ENCODE measurements at regions not wholly inside any gene's neighbourhood (a gene's known extent, or its start where the extent isn't known, plus 50 kb on each side); places are given as distances from the start of the nearest gene placed in this dataset.

GRCh38 chr3:189572249-189572648 is 58.9 kb upstream of the TP63 start:
- TF ChIP-seq CBX8 (IDR thresholded peaks at IDR 0.05; ENCODE audit: borderline replicate concordance, extremely low read depth, low read depth, low read length, poor library complexity, severe bottlenecking) = no peak
- TF ChIP-seq CTCF (IDR thresholded peaks at IDR 0.05 in 2 of 3, conservative IDR thresholded peaks at IDR 0.05 in 1 of 3; ENCODE audit: insufficient read depth in 2 of 3, low read depth in 1 of 3, low read length in 3 of 3) = no peak
- TF ChIP-seq, protein P1, sequence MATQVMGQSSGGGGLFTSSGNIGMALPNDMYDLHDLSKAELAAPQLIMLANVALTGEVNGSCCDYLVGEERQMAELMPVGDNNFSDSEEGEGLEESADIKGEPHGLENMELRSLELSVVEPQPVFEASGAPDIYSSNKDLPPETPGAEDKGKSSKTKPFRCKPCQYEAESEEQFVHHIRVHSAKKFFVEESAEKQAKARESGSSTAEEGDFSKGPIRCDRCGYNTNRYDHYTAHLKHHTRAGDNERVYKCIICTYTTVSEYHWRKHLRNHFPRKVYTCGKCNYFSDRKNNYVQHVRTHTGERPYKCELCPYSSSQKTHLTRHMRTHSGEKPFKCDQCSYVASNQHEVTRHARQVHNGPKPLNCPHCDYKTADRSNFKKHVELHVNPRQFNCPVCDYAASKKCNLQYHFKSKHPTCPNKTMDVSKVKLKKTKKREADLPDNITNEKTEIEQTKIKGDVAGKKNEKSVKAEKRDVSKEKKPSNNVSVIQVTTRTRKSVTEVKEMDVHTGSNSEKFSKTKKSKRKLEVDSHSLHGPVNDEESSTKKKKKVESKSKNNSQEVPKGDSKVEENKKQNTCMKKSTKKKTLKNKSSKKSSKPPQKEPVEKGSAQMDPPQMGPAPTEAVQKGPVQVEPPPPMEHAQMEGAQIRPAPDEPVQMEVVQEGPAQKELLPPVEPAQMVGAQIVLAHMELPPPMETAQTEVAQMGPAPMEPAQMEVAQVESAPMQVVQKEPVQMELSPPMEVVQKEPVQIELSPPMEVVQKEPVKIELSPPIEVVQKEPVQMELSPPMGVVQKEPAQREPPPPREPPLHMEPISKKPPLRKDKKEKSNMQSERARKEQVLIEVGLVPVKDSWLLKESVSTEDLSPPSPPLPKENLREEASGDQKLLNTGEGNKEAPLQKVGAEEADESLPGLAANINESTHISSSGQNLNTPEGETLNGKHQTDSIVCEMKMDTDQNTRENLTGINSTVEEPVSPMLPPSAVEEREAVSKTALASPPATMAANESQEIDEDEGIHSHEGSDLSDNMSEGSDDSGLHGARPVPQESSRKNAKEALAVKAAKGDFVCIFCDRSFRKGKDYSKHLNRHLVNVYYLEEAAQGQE (IDR thresholded peaks at IDR 0.05; ENCODE audit: borderline replicate concordance) = no peak
- TF ChIP-seq, protein P1 (CRISPR knock-in tag; IDR thresholded peaks at IDR 0.05; ENCODE audit: low read depth) = no peak
- TF ChIP-seq PHF20 (IDR thresholded peaks at IDR 0.05; ENCODE audit: partially characterized antibody) = no peak
- no peak for TF ChIP-seq EZH2 (IDR thresholded peaks at IDR 0.05; ENCODE audit: borderline replicate concordance, low read depth, low read length)
- TF ChIP-seq SREBF2 (CRISPR knock-in tag; IDR thresholded peaks at IDR 0.05) = no peak
- no peak for TF ChIP-seq ZSCAN29 (IDR thresholded peaks at IDR 0.05)
- TF ChIP-seq RBM22 (IDR thresholded peaks at IDR 0.05; ENCODE audit: low read depth, low read length, poor library complexity, severe bottlenecking) = no peak
- no peak for TF ChIP-seq CHD4 (IDR thresholded peaks at IDR 0.05; ENCODE audit: insufficient read depth, insufficient replicate concordance, low read depth, low read length, poor library complexity, severe bottlenecking)
- TF ChIP-seq ZBED1 (IDR thresholded peaks at IDR 0.05) = no peak
- no peak for TF ChIP-seq CBFB (CRISPR knock-in tag; IDR thresholded peaks at IDR 0.05)
- TF ChIP-seq RAD21 (CRISPR knock-in tag; conservative IDR thresholded peaks at IDR 0.05 in 1 of 2, IDR thresholded peaks at IDR 0.05 in 1 of 2) = no peak

Measured in K562 (cell line).